Endodermal cell (in vitro differentiated cells): ENCODE measurements at regions not wholly inside any gene's neighbourhood (a gene's known extent, or its start where the extent isn't known, plus 50 kb on each side); places are given as distances from the start of the nearest gene placed in this dataset.

Experiments used
- DNase-seq: peaks from one replicate; pipeline ENCODE4 v3.0.0-alpha.2; 2017
- H3K27ac ChIP-seq: 2 replicates; pipeline ENCODE4 v1.5.1; 2013; ENCODE audit warnings: mild to moderate bottlenecking, low read depth, low read length, moderate library complexity
- H3K27me3 ChIP-seq: 2 replicates; pipeline ENCODE4 v1.6.1; 2013; ENCODE audit warnings: mild to moderate bottlenecking, low read length, moderate library complexity; ENCODE audit not compliant: insufficient read depth, control insufficient read depth, poor library complexity, severe bottlenecking
- H3K36me3 ChIP-seq: 2 replicates; pipeline ENCODE4 v1.7.0; 2013; ENCODE audit warnings: mild to moderate bottlenecking, low read length, moderate library complexity; ENCODE audit not compliant: control insufficient read depth, insufficient read depth
- H3K4me1 ChIP-seq: one replicate; pipeline ENCODE4 v1.7.0; 2013; ENCODE audit warnings: low read length; ENCODE audit not compliant: control insufficient read depth, insufficient read depth
- H3K4me3 ChIP-seq: 2 replicates; pipeline ENCODE4 v1.5.1; 2013; ENCODE audit warnings: mild to moderate bottlenecking, low read length, moderate library complexity
- H3K9ac ChIP-seq: 2 replicates; pipeline ENCODE4 v1.6.1; 2013; ENCODE audit warnings: mild to moderate bottlenecking, low read length, moderate library complexity; ENCODE audit not compliant: poor library complexity, severe bottlenecking; ENCODE audit errors: extremely low read depth
- H3K9me3 ChIP-seq: 2 replicates; pipeline ENCODE4 v1.6.1; 2013; ENCODE audit warnings: mild to moderate bottlenecking, low read length, moderate library complexity; ENCODE audit not compliant: control insufficient read depth
- H3K27ac Mint-ChIP-seq: 2 replicates; pipeline ENCODE4 v1.8.0; 2020; ENCODE audit warnings: mixed read lengths
- H3K27me3 Mint-ChIP-seq: 2 replicates; pipeline ENCODE4 v1.8.0; 2021; ENCODE audit warnings: mild to moderate bottlenecking, mixed read lengths; ENCODE audit not compliant: insufficient read depth
- H3K36me3 Mint-ChIP-seq: 2 replicates; pipeline ENCODE4 v1.8.0; 2020; ENCODE audit warnings: low read depth, mixed read lengths
- H3K4me1 Mint-ChIP-seq: 2 replicates; pipeline ENCODE4 v1.8.0; 2020; ENCODE audit warnings: mixed read lengths
- H3K4me3 Mint-ChIP-seq: 2 replicates; pipeline ENCODE4 v1.8.0; 2020; ENCODE audit warnings: mild to moderate bottlenecking, moderate library complexity, mixed read lengths
- H3K9me3 Mint-ChIP-seq: 2 replicates; pipeline ENCODE4 v1.8.0; 2020; ENCODE audit warnings: mild to moderate bottlenecking, mixed read lengths
- CTCF ChIP-seq: fragments of 200-600 bp; sonication (generic); conservative IDR thresholded peaks from 2 replicates; pipeline ENCODE4 v1.5.0; 2021; ENCODE audit warnings: antibody characterized with exemption, mild to moderate bottlenecking
- WGBS, 2 experiments: methylation state at CpG; one replicate each; pipeline versions ENCODE4 v1.1.5 to v1.1.7; 2013; ENCODE audit warnings: missing lambda C conversion rate in 2 of 2, mixed read lengths in 1 of 2; ENCODE audit not compliant: insufficient coverage in 1 of 2, insufficient read length in 1 of 2; 5-methylcytosine and 5-hydroxymethylcytosine counted together

GRCh38 chr10:4450169-4450568, 375.8 kb upstream of the AKR1E2 start:
- 97% methylated on average over 5 of the region's 5 CpGs for WGBS, 2 experiments
- H3K4me3 Mint-ChIP-seq: no peak overlapping the region
- H3K27me3 Mint-ChIP-seq: no peaks in the 10 kb centered on the region
- TF ChIP-seq CTCF: no peak
- Histone ChIP-seq H3K27ac (no peak overlapping the region), H3K4me1 (peaks cover 5% of the 10 kb centered on the region), H3K4me3 (no peak overlapping the region), H3K27me3 (no peaks in the 10 kb centered on the region), H3K9ac (no peak overlapping the region), H3K36me3 (no peaks in the 10 kb centered on the region), H3K9me3 (no peaks in the 10 kb centered on the region)
- peaks cover 14% of the 10 kb centered on the region for H3K4me1 Mint-ChIP-seq
- no peaks in the 10 kb centered on the region for H3K9me3 Mint-ChIP-seq
- H3K36me3 Mint-ChIP-seq: no peaks in the 10 kb centered on the region
- H3K27ac Mint-ChIP-seq: no peak overlapping the region
- DNase-seq: no peak

- H3K4me1 Mint-ChIP-seq: peaks cover 9% of the 10 kb centered on the region
- no peak for DNase-seq
- Histone ChIP-seq H3K27me3 (no peaks in the 10 kb centered on the region), H3K4me1 (peaks cover 5% of the 10 kb centered on the region), H3K4me3 (no peak overlapping the region), H3K9me3 (no peaks in the 10 kb centered on the region), H3K9ac (no peak overlapping the region), H3K36me3 (no peaks in the 10 kb centered on the region), H3K27ac (peak overlapping the region; percentile 39)
- no peaks in the 10 kb centered on the region for H3K36me3 Mint-ChIP-seq
- no peak for TF ChIP-seq CTCF
- H3K27me3 Mint-ChIP-seq: no peaks in the 10 kb centered on the region
- 80 to 88% methylated on average over 1 of the region's 1 CpG for WGBS, 2 experiments
- no peak overlapping the region for H3K27ac Mint-ChIP-seq
- H3K4me3 Mint-ChIP-seq: no peak overlapping the region
- peaks cover 2% of the 10 kb centered on the region for H3K9me3 Mint-ChIP-seq
Measured at GRCh38 chr10:4448030-4448429, 378.0 kb upstream of the AKR1E2 start.

GRCh38 chr10:4443419-4443818, 382.6 kb upstream of the AKR1E2 start:
- H3K36me3 Mint-ChIP-seq: no peaks in the 10 kb centered on the region
- no peaks in the 10 kb centered on the region for H3K4me1 ChIP-seq
- no peak for TF ChIP-seq CTCF
- 92% methylated on average over 1 of the region's 1 CpG; no CpG with 5 or more reads in 1 of the 2 experiments for WGBS, 2 experiments
- H3K9me3 Mint-ChIP-seq: peaks cover 3% of the 10 kb centered on the region
- H3K4me1 Mint-ChIP-seq: peaks cover 4% of the 10 kb centered on the region
- no peaks in the 10 kb centered on the region for H3K27me3 ChIP-seq
- H3K27ac ChIP-seq: no peak overlapping the region
- DNase-seq: no peak
- H3K36me3 ChIP-seq: no peaks in the 10 kb centered on the region
- no peaks in the 10 kb centered on the region for H3K9me3 ChIP-seq
- no peak overlapping the region for H3K4me3 ChIP-seq
- no peak overlapping the region for H3K9ac ChIP-seq
- H3K27me3 Mint-ChIP-seq: no peaks in the 10 kb centered on the region
- no peak overlapping the region for H3K27ac Mint-ChIP-seq
- H3K4me3 Mint-ChIP-seq: no peak overlapping the region
